ENCODE measurements at regions not wholly inside any gene's neighbourhood (a gene's known extent, or its start where the extent isn't known, plus 50 kb on each side); places are given as distances from the start of the nearest gene placed in this dataset.

DNA sequence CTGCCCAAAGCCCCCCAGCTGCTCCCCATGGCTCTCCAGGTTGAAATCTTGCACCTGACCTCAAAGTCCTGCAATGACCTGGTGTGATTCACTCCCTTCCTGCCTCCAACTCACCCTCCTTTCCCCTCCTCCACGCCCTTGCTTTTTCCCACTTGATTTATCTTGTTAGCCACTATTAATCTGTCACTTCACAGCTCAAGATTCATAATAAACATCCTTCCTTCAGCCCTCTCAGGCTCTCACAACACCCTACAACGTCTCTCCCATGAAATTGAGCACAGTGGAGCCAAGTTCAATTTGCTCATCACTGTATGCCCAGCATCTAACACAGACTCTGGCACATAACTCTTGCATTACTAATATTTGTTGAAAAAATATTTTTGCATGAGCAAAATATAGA, 85.6 kb upstream of the SLC35G4 start:
- TF ChIP-seq, protein P1, sequence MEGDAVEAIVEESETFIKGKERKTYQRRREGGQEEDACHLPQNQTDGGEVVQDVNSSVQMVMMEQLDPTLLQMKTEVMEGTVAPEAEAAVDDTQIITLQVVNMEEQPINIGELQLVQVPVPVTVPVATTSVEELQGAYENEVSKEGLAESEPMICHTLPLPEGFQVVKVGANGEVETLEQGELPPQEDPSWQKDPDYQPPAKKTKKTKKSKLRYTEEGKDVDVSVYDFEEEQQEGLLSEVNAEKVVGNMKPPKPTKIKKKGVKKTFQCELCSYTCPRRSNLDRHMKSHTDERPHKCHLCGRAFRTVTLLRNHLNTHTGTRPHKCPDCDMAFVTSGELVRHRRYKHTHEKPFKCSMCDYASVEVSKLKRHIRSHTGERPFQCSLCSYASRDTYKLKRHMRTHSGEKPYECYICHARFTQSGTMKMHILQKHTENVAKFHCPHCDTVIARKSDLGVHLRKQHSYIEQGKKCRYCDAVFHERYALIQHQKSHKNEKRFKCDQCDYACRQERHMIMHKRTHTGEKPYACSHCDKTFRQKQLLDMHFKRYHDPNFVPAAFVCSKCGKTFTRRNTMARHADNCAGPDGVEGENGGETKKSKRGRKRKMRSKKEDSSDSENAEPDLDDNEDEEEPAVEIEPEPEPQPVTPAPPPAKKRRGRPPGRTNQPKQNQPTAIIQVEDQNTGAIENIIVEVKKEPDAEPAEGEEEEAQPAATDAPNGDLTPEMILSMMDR (IDR thresholded peaks at IDR 0.05): no peak
- no peak for TF ChIP-seq POLR2A (IDR thresholded peaks at IDR 0.05)
